CD4-positive, alpha-beta T cell treated with Interleukin-1 beta for 1 hour (primary cell): ENCODE measurements at regions not wholly inside any gene's neighbourhood (a gene's known extent, or its start where the extent isn't known, plus 50 kb on each side); places are given as distances from the start of the nearest gene placed in this dataset.

ENCODE experiments used
- DNase-seq, 2 donors: peaks; one replicate each; pipeline ENCODE4 v3.0.0-alpha.2; 2020 to 2022

- no peak for DNase-seq
Measured at GRCh38 chr9:80401243-80401642, 829.5 kb downstream of the TLE4 start.

- DNase-seq: no peak
Measured at GRCh38 chr9:80400624-80401230, 829.0 kb downstream of the TLE4 start.

- no peak for DNase-seq
Measured at GRCh38 chr9:80399606-80400005, 827.8 kb downstream of the TLE4 start.

GRCh38 chr9:80387828-80388227 lies 816.1 kb downstream of the TLE4 start:
- DNase-seq: no peak

DNA sequence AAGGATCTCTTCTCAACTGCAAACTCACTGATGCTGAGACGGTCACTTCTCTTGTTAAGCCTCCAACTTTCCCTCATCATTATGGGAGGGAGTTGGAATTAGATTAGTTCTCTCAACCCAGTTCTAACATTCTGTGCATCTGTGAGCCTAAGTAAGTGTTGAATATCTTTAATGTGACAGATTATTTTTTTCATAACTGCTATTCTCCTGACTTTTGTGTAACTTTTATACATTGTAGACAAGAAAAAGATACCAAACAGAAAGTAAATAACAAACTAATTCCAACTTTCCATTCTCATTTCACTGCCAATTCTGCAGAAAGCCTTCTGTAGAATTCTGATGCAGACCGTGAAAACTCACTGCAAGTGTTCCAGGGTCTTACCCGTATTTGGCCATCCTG lies 813.5 kb downstream of the TLE4 start:
- no peak for DNase-seq

DNA sequence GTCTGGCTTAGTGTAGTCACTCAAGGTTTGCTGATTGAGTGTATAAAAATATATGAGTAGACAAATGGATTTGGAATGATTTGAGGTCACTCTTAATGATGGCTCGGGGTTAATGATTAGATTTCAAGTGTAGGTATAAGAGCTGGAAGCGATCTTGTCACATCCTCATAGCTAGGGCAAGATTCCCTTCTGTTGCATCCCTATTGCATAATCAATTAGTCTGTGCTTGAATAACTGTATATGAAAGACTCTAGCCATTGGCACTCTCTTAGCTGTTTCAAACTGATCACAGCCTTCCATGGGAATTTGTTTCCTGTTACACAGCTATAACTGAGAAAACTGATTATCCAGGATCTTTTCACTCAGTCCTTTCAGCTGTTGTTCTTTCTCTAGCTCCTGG lies 811.6 kb downstream of the TLE4 start:
- DNase-seq: no peak

GRCh38 chr9:80382211-80382891 lies 810.6 kb downstream of the TLE4 start:
- no peak for DNase-seq

DNA sequence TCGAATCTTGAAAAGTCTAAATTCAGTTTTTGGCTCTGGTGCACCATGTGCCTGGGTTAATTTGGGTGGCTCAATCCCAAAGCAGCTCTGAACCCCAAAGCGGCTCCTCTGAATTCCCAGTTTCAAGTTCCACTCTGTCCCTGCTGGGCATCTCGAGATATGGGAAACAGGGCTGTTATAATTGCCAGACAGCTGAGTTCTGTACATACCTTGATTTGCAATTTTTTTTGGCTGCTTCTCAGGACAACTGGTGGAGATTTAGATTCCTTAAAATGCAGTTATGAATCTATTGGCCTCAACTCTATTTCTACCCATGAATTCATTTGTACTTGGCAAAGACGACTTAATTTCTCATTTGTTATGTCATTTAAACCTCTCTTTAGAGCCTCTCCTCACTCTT lies 808.5 kb downstream of the TLE4 start:
- no peak for DNase-seq

DNA sequence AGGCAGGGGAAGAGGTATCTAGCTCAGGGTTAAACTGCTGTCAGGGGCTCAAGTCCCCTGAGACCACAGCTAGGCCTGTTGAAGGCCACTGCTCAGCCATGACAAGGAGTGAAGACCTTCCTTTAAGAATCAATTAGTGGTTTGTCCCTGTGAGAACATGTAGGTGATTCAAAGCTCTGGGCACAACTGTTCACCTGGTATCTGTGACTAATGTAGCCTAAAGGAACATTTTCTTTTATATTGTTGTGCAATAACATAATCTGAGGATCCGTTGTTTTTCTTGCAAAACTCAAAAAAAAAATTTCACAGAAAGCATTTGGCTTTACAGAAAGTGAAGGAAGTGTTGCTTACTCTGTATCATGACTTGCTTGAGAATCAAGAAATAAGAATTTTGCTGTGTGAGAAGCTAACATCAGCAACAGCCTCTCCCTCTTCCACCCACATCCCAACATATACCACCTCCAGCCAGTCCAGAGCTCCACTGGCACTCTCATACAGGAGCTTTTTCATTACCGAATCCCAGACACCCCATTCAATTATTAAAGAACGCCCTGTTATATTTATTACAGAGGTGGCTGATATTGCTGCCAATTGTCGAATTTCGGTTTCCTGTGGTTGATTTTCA lies 807.0 kb downstream of the TLE4 start:
- DNase-seq: no peak

GRCh38 chr9:80376180-80376579 lies 804.4 kb downstream of the TLE4 start:
- no peak for DNase-seq

- no peak for DNase-seq
Measured at GRCh38 chr9:80375477-80375876, 803.7 kb downstream of the TLE4 start.

DNA sequence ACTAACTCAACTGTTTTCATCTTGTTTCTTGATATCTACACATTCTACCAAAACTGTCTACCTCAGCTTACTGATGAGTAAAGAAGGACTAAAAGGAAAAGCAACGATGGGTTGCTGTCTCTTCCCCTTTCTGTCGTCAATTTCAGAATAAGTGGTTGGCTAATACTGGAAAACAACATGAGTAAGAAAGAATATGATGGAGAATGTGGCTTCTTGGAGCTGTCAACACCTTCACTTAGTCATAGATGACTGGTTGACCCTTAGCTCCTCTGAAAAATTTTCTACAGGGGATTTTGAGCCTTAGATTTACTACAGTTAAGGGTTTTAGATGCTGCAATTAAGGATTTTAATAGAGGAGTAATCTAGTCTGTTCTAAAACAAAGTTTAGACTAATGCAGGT lies 797.9 kb downstream of the TLE4 start:
- no peak for DNase-seq

GRCh38 chr9:80366626-80367025 lies 794.9 kb downstream of the TLE4 start:
- DNase-seq: no peak

GRCh38 chr9:80359941-80360881 lies 788.4 kb downstream of the TLE4 start:
- no peak for DNase-seq

GRCh38 chr9:80359291-80359690 lies 787.5 kb downstream of the TLE4 start:
- no peak for DNase-seq

DNA sequence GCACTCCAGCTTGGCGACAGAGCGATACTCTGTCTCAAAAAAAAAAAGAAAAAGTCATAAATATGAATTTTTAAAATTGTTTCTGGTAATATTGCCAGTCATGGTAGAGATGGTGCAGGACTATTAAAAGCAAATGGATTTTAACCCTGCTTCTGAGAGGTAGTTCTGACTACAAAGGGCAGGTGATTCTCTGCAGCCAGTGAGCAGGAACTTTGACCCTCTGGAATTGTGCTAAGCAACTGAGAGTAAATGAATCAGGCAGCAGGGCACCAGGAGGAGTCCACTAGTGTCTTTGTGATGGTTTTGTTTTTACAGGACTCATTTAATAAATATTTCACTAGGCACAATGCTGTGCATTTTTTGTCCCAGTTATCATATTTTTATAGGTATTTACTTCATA lies 781.2 kb downstream of the TLE4 start:
- no peak for DNase-seq

GRCh38 chr9:80351612-80352011 lies 779.8 kb downstream of the TLE4 start:
- no peak for DNase-seq

GRCh38 chr9:80326105-80326504 lies 754.3 kb downstream of the TLE4 start:
- no peak for DNase-seq

GRCh38 chr9:80320916-80321315 lies 749.2 kb downstream of the TLE4 start:
- DNase-seq: no peak

DNA sequence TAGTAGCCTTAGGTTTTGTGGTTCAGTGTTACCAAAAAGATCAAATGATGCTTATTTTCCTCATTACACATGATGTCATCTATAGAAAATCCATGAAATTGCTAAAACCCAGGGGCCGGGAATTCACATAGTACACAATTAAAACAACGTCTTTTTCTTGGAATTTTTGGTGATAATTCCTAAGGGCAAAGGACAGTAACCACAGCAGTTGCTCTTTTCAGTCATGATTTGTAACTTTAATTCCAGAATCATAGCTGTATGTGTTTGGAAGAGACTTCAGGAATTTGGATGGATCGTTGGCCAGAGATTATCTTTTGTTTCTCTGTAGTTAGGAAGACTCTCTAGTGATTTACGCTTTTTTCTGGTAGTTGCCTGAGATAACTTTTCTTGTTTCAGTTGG lies 748.7 kb downstream of the TLE4 start:
- no peak for DNase-seq

DNA sequence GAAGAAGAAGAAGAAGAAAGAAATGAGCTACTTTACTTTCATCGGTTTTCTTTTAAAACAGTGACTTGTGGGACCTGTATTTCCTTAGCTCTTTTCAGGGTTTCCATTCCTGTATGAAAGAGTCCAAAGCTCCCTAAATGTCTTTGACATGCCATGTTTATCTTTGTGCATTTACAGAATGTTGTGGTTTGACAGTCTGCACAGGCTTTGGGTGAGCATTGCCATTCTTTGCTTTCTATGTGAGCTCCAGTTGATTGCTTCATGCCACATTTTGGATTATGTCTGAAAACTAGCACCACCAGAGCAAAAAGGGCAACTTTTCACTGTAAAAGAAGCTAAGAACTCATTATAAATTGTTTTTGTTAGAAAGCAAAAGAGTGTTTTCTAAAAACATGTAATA lies 733.4 kb downstream of the TLE4 start:
- DNase-seq: no peak

GRCh38 chr9:80294955-80295354 lies 723.2 kb downstream of the TLE4 start:
- no peak for DNase-seq

GRCh38 chr9:80294318-80294717 lies 722.6 kb downstream of the TLE4 start:
- DNase-seq: no peak
